ENCODE measurements at regions not wholly inside any gene's neighbourhood (a gene's known extent, or its start where the extent isn't known, plus 50 kb on each side); places are given as distances from the start of the nearest gene placed in this dataset.
A peak's percentile ranks its signal among the peaks of the same experiment; 100 is the strongest.

DNA sequence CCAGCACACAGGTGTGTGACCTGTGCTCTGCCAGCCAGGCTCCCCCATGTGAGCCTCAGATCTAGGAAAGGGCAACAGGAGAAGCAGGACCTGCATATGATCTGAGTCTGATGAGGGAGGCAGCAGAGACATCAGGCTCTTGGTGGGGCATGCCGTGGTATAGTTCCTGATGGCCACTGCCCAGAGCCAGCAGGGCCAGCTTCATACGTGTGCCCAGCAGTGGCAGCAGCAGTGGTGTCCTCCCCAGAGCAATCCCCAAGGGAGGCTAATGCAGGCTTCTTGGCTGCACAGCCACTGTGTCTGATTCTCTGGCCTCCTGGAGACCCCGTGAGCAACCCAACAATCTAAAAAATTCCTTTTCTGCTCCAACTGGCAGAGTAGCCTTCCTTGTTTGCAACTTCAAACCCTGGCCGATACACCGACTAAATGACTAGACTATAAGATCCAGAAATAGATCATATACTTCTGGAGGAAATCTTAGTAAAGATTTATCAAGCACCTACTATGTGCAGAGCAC lies 230.6 kb upstream of the ZMIZ1 start:
- intact Hi-C loops (cut with micrococcal nuclease) = no loop called here
- no peaks in the 10 kb centered on the region for H3K36me3 ChIP-seq
- no peak overlapping the region for H3K27ac ChIP-seq (replicated peaks)
- H3K27me3 ChIP-seq (ENCODE audit: low read depth) = no peaks in the 10 kb centered on the region
- no peak for DNase-seq
- no peaks in the 10 kb centered on the region for H3K4me1 ChIP-seq
- TF ChIP-seq, protein P1, sequence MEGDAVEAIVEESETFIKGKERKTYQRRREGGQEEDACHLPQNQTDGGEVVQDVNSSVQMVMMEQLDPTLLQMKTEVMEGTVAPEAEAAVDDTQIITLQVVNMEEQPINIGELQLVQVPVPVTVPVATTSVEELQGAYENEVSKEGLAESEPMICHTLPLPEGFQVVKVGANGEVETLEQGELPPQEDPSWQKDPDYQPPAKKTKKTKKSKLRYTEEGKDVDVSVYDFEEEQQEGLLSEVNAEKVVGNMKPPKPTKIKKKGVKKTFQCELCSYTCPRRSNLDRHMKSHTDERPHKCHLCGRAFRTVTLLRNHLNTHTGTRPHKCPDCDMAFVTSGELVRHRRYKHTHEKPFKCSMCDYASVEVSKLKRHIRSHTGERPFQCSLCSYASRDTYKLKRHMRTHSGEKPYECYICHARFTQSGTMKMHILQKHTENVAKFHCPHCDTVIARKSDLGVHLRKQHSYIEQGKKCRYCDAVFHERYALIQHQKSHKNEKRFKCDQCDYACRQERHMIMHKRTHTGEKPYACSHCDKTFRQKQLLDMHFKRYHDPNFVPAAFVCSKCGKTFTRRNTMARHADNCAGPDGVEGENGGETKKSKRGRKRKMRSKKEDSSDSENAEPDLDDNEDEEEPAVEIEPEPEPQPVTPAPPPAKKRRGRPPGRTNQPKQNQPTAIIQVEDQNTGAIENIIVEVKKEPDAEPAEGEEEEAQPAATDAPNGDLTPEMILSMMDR (IDR thresholded peaks at IDR 0.05; ENCODE audit: borderline replicate concordance) = no peak
- H3K9me3 ChIP-seq (replicated peaks) = peaks cover 10% of the 10 kb centered on the region
- H3K4me3 ChIP-seq = no peak overlapping the region

DNA sequence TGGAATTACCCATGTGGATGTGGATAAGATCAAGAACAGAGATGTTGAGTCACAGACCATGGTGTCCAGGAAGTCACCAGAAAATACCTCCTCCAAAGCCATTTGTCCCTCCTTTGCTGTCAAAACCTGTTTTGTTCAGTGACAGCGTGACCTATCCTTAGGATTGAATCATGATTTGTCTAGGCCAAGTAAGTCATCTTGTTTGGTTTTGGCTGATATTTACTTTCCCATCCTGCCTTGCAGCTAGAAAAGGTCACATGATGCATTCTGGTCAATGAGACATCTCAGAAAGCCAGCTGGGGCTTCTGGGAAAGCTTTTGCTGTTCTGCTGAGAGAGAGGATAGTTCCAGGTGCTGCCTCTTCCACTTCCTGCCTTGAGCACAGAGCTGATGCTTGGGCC lies 225.3 kb upstream of the ZMIZ1 start:
- H3K9me3 ChIP-seq (replicated peaks) = no peaks in the 10 kb centered on the region
- no peaks in the 10 kb centered on the region for H3K36me3 ChIP-seq
- no peaks in the 10 kb centered on the region for H3K27me3 ChIP-seq (ENCODE audit: low read depth)
- DNase-seq = no peak
- TF ChIP-seq, protein P1 (IDR thresholded peaks at IDR 0.05; ENCODE audit: borderline replicate concordance) = no peak
- peaks cover 10% of the 10 kb centered on the region for H3K4me1 ChIP-seq
- H3K27ac ChIP-seq (replicated peaks) = no peak overlapping the region
- intact Hi-C loops (cut with micrococcal nuclease) = no loop called here
- no peak overlapping the region for H3K4me3 ChIP-seq

DNA sequence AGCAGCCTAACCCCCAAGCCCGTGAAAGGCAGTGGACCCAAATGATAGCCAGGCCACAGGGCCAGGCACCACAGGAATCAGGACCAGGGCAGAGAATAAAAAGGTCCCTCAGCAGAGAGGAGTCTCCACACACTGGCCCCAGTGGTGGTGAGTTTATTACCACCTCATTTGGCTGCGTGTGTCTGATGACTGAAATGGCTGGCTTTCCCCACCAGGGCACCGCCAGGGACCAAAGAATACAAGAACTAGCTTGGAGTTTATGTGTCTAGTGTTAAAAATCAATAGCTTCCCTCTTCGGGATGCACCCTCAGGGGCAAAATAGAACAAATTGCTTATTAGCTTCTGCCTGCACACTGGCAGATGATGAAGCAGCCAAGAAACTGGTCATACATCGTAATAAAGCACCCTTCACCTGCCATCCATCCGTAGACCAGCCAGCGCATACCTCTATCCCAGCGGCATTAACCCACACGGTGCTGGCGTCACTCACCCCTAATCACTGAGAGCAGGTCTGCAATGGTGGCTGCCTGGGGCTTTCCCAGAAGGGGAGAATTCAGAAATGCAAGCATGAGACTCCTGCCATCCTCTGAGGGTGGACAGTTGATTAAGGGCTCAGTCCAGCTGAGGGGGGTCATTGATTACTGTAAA lies 223.7 kb upstream of the ZMIZ1 start:
- Histone ChIP-seq H3K27ac (replicated peaks) (no peak overlapping the region), H3K9me3 (replicated peaks) (no peaks in the 10 kb centered on the region), H3K4me1 (peaks cover 10% of the 10 kb centered on the region), H3K4me3 (no peak overlapping the region), H3K36me3 (no peaks in the 10 kb centered on the region), H3K27me3 (ENCODE audit: low read depth) (no peaks in the 10 kb centered on the region)
- intact Hi-C loops (cut with micrococcal nuclease) = no loop called here
- TF ChIP-seq, protein P1 (IDR thresholded peaks at IDR 0.05; ENCODE audit: borderline replicate concordance) = no peak
- no peak for DNase-seq

- Histone ChIP-seq H3K4me3 (no peak overlapping the region), H3K9me3 (replicated peaks) (no peaks in the 10 kb centered on the region), H3K27ac (replicated peaks) (no peak overlapping the region), H3K36me3 (no peaks in the 10 kb centered on the region), H3K27me3 (ENCODE audit: low read depth) (no peaks in the 10 kb centered on the region), H3K4me1 (peaks cover 10% of the 10 kb centered on the region)
- TF ChIP-seq, protein P1 (IDR thresholded peaks at IDR 0.05; ENCODE audit: borderline replicate concordance) = no peak
- DNase-seq = no peak
- intact Hi-C loops (cut with micrococcal nuclease) = no loop called here
Measured at GRCh38 chr10:78846071-78846470, 222.7 kb upstream of the ZMIZ1 start.

GRCh38 chr10:78846760-78847159 lies 222.0 kb upstream of the ZMIZ1 start:
- H3K9me3 ChIP-seq (replicated peaks) = no peaks in the 10 kb centered on the region
- TF ChIP-seq, protein P1 (IDR thresholded peaks at IDR 0.05; ENCODE audit: borderline replicate concordance) = no peak
- H3K4me3 ChIP-seq = no peak overlapping the region
- H3K4me1 ChIP-seq = peaks cover 10% of the 10 kb centered on the region
- intact Hi-C loops (cut with micrococcal nuclease) = no loop called here
- peak; percentile 61 for DNase-seq
- H3K27me3 ChIP-seq (ENCODE audit: low read depth) = no peaks in the 10 kb centered on the region
- H3K36me3 ChIP-seq = no peaks in the 10 kb centered on the region
- H3K27ac ChIP-seq (replicated peaks) = no peak overlapping the region
